ENCODE measurements at regions not wholly inside any gene's neighbourhood (a gene's known extent, or its start where the extent isn't known, plus 50 kb on each side); places are given as distances from the start of the nearest gene placed in this dataset.

DNA sequence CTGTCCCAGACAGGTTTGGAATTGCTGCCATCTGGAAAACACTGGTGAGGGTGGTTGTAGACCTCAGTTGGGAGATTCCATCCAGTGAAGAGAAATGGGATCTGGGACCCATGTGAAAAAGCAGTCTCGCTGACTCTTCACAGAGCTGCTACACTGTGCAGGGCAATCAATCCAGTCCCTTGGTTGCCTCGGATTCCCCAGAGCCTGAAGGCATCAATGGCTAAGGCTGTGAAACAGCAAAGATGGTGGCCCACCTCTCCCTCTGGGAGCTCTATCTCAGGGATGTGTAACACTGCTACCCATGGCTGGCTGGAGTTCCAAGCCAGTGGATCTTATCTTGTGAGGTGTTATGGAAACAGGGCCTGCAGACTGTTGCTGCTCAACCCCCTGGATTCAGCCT, 256.1 kb downstream of the TMEM38B start:
- TF ChIP-seq CTCF (IDR thresholded peaks at IDR 0.05) (no peak), POLR2A (IDR thresholded peaks at IDR 0.05) (no peak)
